Gastroesophageal sphincter (tissue), 4 donors: ENCODE measurements at regions not wholly inside any gene's neighbourhood (a gene's known extent, or its start where the extent isn't known, plus 50 kb on each side); places are given as distances from the start of the nearest gene placed in this dataset.

Experiments
- ATAC-seq: fragments of 150-250 bp; one replicate; pipeline ENCODE4 v1.9.1; 2016; ENCODE audit warnings: mild to moderate bottlenecking, moderate library complexity
- H3K27ac ChIP-seq, 4 donors: fragments of 200-600 bp; sonication (generic) in 3 of 4; 1 replicate in 3 of 4; 2 replicates in 1 of 4; pipeline ENCODE4 v1.5.1; 2016 to 2019
- H3K27me3 ChIP-seq: fragments of 200-600 bp; sonication (generic); one replicate; pipeline ENCODE4 v1.5.1; 2019
- H3K36me3 ChIP-seq, 2 donors: fragments of 200-600 bp; sonication (generic); one replicate each; pipeline ENCODE4 v1.5.1; 2019; ENCODE audit warnings: control low read depth in 1 of 2
- H3K4me1 ChIP-seq, 3 donors: fragments of 200-600 bp; sonication (generic); 1 replicate in 2 of 3; 2 replicates in 1 of 3; pipeline ENCODE4 v1.5.1; 2016 to 2019; ENCODE audit warnings: control low read depth in 2 of 3
- H3K4me3 ChIP-seq, 2 donors: fragments of 200-600 bp; sonication (generic); one replicate each; pipeline ENCODE4 v1.5.1; 2019; ENCODE audit warnings: mild to moderate bottlenecking in 1 of 2, moderate library complexity in 1 of 2
- H3K9me3 ChIP-seq, 3 donors: fragments of 200-600 bp; sonication (generic); one replicate each; pipeline ENCODE4 v1.5.1; 2017 to 2019; ENCODE audit warnings: control low read depth in 2 of 3
- CTCF ChIP-seq, 4 experiments: fragments of 200-600 bp in 2 of 4; fragments of 450-650 bp in 2 of 4; sonication (generic) in 1 of 4; IDR thresholded peaks; one replicate each; pipeline ENCODE4 v1.5.1; 2017 to 2019; ENCODE audit warnings: antibody characterized with exemption in 4 of 4, mild to moderate bottlenecking in 2 of 4, moderate library complexity in 2 of 4
- EP300 ChIP-seq: sonication (generic); formaldehyde crosslinking; IDR thresholded peaks from one replicate; pipeline ENCODE4 v1.6.1; 2017; ENCODE audit warnings: antibody characterized with exemption, mild to moderate bottlenecking
- POLR2A ChIP-seq, 2 donors: fragments of 450-650 bp; IDR thresholded peaks; one replicate each; pipeline ENCODE4 v1.6.1; 2017; ENCODE audit warnings: antibody characterized with exemption in 2 of 2, mild to moderate bottlenecking in 2 of 2, moderate library complexity in 1 of 2
- POLR2AphosphoS5 ChIP-seq: sonication (generic); formaldehyde crosslinking; IDR thresholded peaks from one replicate; pipeline ENCODE4 v1.6.1; 2017; ENCODE audit warnings: antibody characterized with exemption
- WGBS, 2 donors: methylation state at CpG; one replicate each; pipeline ENCODE4 v1.1.5; 2018; ENCODE audit warnings: low coverage in 1 of 2; 5-methylcytosine and 5-hydroxymethylcytosine counted together

- Histone ChIP-seq H3K4me1 (no peaks in the 10 kb centered on the region), H3K36me3 (no peaks in the 10 kb centered on the region), H3K9me3 (no peaks in the 10 kb centered on the region), H3K27ac (no peak overlapping the region), H3K4me3 (no peak overlapping the region), H3K27me3 (no peaks in the 10 kb centered on the region)
- ATAC-seq, result no peak
- no peak for TF ChIP-seq POLR2AphosphoS5
- 88 to 93% methylated on average over 4 of the region's 4 CpGs for WGBS, 2 donors
Observed at GRCh38 chr10:3683560-3683959, 101.4 kb downstream of the KLF6 start.

DNA sequence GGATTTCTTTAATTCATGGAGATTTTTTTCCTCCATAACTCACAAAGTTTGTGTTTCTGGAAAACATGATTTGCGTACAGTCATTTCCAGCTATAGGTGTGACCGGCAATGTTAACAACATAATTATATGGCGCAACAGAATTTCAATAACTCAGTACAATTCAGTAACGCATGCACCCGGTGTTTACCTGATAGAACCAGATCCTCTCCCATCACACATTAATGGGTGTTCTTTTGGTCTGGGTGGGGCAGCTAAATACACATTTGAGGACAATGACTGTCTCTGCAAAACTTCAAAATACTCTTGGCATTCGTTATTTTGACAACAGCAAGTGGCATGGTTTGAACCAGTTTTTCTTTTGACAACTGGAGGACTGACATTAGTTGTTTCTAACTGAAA is 102.3 kb downstream of the KLF6 start:
- WGBS, 2 donors, result 95 to 100% methylated on average over 6 of the region's 6 CpGs

DNA sequence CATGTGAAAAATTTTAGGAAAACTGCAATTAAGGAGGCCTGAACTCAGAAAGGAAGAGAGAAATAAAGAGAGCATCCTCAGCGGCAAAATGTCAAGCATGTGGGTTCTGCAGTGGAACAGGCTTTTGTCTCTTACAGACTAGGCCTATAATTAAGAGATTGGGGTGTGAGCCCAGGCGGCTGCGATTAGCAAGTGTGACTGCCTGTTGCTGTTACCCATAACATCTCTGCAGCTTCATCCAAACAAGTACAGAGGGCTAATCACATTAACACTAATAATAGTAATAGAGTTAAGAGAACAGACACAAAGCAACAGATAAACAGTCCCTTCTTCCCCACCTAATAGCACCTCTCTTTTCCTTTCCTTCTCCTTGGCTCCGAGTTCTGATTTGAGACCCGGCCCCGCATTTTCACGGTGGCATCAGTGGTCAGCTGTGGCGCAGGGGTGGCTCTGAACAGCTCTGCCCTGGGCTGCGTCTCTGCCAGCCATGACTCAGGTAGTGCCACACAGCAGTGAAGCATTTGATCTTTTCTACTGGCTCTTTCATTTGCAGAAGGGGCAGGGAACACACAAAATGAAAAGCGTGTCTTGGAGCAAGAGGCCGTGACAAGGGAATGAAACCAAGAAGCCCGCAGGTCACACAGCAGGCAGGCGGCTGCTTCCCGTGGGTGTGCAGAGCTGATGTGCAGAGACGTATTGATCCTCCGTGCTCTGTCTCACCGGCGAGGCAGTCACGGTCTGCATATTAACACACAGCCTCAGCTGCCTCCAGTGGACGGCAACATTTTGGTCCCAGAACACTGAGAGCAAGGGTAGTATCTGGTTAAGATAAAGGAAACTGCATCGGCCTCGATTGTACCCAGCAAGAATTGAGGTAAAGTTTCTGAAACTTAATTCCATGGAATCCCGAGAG is 103.1 kb downstream of the KLF6 start:
- 75 to 90% methylated on average over 7 to 9 of the region's 23 CpGs for WGBS, 2 donors
- TF ChIP-seq EP300, result no peak
- TF ChIP-seq CTCF (IDR thresholded peaks at IDR 0.05), result no peak
- TF ChIP-seq POLR2A (IDR thresholded peaks at IDR 0.05), result no peak
- TF ChIP-seq POLR2AphosphoS5, result no peak
- no peaks in the 10 kb centered on the region for H3K4me1 ChIP-seq
- no peaks in the 10 kb centered on the region for H3K9me3 ChIP-seq
- no peaks in the 10 kb centered on the region for H3K27me3 ChIP-seq
- H3K36me3 ChIP-seq, result no peaks in the 10 kb centered on the region
- no peak overlapping the region for H3K27ac ChIP-seq
- no peak overlapping the region for H3K4me3 ChIP-seq
- no peak for ATAC-seq

More for the DNA sequence above, 102.3 kb downstream of the KLF6 start:
- Histone ChIP-seq H3K9me3 (no peaks in the 10 kb centered on the region), H3K27ac (no peak overlapping the region), H3K4me1 (no peaks in the 10 kb centered on the region), H3K4me3 (no peak overlapping the region), H3K36me3 (no peaks in the 10 kb centered on the region), H3K27me3 (no peaks in the 10 kb centered on the region)
- no peak for ATAC-seq
- TF ChIP-seq CTCF (IDR thresholded peaks at IDR 0.05) (no peak), POLR2AphosphoS5 (no peak), POLR2A (IDR thresholded peaks at IDR 0.05) (no peak), EP300 (no peak)

- no peaks in the 10 kb centered on the region for H3K36me3 ChIP-seq
- H3K27ac ChIP-seq, result no peak overlapping the region
- no peak overlapping the region for H3K4me3 ChIP-seq
- H3K9me3 ChIP-seq, result no peaks in the 10 kb centered on the region
- H3K4me1 ChIP-seq, result no peaks in the 10 kb centered on the region
- 83 to 87% methylated on average over 3 to 7 of the region's 8 CpGs for WGBS, 2 donors
- ATAC-seq, result no peak
- TF ChIP-seq EP300, result no peak
- no peak for TF ChIP-seq POLR2A (IDR thresholded peaks at IDR 0.05)
- no peak for TF ChIP-seq POLR2AphosphoS5
- no peak for TF ChIP-seq CTCF (IDR thresholded peaks at IDR 0.05)
- H3K27me3 ChIP-seq, result no peaks in the 10 kb centered on the region
Observed at GRCh38 chr10:3679950-3680629, 104.9 kb downstream of the KLF6 start.

DNA sequence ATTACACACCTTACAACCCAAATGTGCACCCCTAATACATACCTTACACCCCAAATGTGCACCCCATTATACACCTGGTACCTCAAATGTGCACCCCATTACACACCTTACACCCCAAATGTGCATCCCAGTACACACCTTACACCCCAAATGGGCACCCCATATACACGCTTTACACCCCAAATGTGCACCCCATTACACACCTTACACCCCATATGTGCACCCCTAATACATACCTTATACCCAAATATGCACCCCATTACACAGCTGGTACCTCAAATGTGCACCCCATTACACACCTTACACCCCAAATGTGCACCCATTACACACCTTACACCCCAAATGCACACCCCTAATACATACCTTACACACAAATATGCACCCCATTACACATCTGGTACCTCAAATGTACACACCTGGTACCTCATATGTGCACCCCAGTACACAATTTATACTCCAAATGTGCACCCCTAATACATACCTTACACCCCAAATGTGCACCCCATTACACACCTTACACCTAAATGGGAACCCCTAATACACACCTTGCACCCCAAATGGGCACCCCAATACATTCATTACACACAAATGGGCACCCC is 106.3 kb downstream of the KLF6 start:
- no peak for ATAC-seq
- WGBS, 2 donors, result 57 to 77% methylated on average over 1 of the region's 1 CpG
- no peaks in the 10 kb centered on the region for H3K36me3 ChIP-seq

More for the DNA sequence above, 106.3 kb downstream of the KLF6 start:
- TF ChIP-seq POLR2A (IDR thresholded peaks at IDR 0.05) (no peak), POLR2AphosphoS5 (no peak), CTCF (IDR thresholded peaks at IDR 0.05) (no peak), EP300 (no peak)
- Histone ChIP-seq H3K27me3 (no peaks in the 10 kb centered on the region), H3K27ac (no peak overlapping the region), H3K9me3 (no peaks in the 10 kb centered on the region), H3K4me1 (no peaks in the 10 kb centered on the region), H3K4me3 (no peak overlapping the region)
